BE2C (cell line): ENCODE measurements at regions not wholly inside any gene's neighbourhood (a gene's known extent, or its start where the extent isn't known, plus 50 kb on each side); places are given as distances from the start of the nearest gene placed in this dataset.

Experiments used
- DNase-seq: peaks from one replicate; pipeline ENCODE4 v3.0.0-alpha.2; 2020
- H3K27me3 ChIP-seq: fragments of 250-450 bp; sonication (Bioruptor Pico); 2 replicates; pipeline ENCODE4 v1.5.1; 2020; ENCODE audit warnings: mild to moderate bottlenecking
- H3K36me3 ChIP-seq: fragments of 250-450 bp; sonication (Bioruptor Pico); 2 replicates; pipeline ENCODE4 v1.5.1; 2020; ENCODE audit warnings: mild to moderate bottlenecking
- H3K4me1 ChIP-seq: fragments of 250-450 bp; sonication (Bioruptor Pico); 2 replicates; pipeline ENCODE4 v1.5.1; 2020
- H3K4me3 ChIP-seq: 2 replicates; pipeline ENCODE4 v1.5.1; 2011; ENCODE audit warnings: low read depth, low read length
- H3K9me3 ChIP-seq: fragments of 250-450 bp; sonication (Bioruptor Pico); 2 replicates; pipeline ENCODE4 v1.5.1; 2020
- TF ChIP-seq, protein P1 (sequence below): IDR thresholded peaks from 2 replicates; pipeline ENCODE4 v1.5.1; 2012; ENCODE audit warnings: mild to moderate bottlenecking, low read depth, low read length

DNA sequence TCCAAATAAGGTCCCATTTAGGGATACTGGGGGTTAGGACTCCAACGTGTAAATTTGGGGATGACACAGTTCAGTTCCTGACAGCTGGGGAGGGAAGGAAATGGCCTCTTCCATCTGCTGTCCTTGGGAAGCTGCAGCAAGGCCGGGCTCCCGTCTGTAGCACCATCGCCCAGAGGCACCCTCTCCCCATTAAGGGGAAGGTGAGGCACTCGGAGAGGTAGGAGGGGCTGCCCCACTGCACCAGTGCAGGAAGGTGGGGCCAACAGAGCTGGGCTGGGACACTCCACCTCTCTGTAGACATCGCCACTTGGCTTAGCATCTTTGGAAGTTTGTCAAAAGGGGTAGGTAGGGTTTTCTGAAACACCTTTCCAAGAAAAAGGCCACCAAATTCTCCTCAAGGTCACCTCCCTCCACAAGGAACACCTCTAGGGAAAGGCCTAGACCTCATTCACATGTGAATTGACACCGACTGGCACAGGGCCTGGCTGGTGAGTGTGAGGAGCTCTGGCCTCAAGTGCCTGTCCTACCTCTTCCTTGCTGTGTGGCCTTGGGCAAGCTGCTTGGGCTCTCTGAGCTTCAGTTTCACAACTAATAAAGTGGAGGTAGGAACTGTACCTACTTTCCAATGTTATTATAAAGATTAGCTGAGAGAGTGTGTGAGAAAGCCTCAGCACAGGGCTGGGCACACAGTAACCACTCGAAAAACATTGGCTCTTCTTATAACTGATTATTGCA lies 75.0 kb upstream of the NEURL1B start:
- DNase-seq, result no peak
- H3K36me3 ChIP-seq, result no peaks in the 10 kb centered on the region
- H3K4me3 ChIP-seq, result no peak overlapping the region
- H3K4me1 ChIP-seq, result no peaks in the 10 kb centered on the region
- no peaks in the 10 kb centered on the region for H3K9me3 ChIP-seq
- H3K27me3 ChIP-seq, result no peaks in the 10 kb centered on the region
- TF ChIP-seq, protein P1, sequence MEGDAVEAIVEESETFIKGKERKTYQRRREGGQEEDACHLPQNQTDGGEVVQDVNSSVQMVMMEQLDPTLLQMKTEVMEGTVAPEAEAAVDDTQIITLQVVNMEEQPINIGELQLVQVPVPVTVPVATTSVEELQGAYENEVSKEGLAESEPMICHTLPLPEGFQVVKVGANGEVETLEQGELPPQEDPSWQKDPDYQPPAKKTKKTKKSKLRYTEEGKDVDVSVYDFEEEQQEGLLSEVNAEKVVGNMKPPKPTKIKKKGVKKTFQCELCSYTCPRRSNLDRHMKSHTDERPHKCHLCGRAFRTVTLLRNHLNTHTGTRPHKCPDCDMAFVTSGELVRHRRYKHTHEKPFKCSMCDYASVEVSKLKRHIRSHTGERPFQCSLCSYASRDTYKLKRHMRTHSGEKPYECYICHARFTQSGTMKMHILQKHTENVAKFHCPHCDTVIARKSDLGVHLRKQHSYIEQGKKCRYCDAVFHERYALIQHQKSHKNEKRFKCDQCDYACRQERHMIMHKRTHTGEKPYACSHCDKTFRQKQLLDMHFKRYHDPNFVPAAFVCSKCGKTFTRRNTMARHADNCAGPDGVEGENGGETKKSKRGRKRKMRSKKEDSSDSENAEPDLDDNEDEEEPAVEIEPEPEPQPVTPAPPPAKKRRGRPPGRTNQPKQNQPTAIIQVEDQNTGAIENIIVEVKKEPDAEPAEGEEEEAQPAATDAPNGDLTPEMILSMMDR, result no peak

DNA sequence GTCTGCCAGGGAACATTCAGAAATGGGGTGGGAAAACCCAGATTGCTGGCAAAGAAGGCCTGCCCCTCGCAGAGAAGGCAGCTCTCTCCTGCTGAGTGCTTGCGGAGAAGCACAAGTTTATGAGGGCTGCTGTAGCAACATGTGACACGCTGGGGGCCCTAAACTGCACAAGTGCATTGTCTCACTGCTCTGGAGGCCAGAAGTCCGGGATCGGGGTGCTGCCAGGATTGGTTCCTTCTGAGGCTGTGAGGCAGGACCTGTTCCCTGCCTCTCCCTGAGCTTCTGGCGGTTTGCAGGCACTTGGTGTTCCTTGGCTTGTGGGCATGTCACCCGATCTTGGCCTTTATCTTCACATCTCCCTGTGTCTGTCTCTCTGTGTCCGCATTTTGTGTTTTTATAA lies 75.6 kb upstream of the NEURL1B start:
- H3K4me3 ChIP-seq, result no peak overlapping the region
- H3K27me3 ChIP-seq, result no peaks in the 10 kb centered on the region
- H3K9me3 ChIP-seq, result no peaks in the 10 kb centered on the region
- H3K36me3 ChIP-seq, result no peaks in the 10 kb centered on the region
- TF ChIP-seq, protein P1, result no peak
- no peak for DNase-seq
- H3K4me1 ChIP-seq, result no peaks in the 10 kb centered on the region

DNA sequence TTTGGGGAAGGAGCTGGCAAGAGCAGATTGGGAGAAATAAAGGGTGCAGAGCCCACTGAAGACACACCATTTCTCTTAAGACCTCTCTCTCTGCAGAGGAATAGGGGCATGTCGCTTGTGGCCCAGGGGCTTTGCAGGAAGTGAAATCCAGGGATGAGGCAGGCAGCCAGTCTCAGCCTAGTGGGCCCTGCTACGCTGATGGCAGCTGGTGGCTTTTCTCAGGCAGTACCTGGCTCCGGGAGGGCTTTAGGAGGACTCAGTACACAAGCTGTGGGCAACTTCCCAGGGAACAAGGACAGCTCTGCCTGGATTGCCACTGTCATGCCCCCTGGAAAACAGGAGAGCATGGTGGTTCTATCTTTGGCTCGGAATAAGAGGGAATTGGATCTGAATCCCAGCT lies 76.2 kb upstream of the NEURL1B start:
- H3K36me3 ChIP-seq, result no peaks in the 10 kb centered on the region
- H3K9me3 ChIP-seq, result no peaks in the 10 kb centered on the region
- TF ChIP-seq, protein P1, result no peak
- no peaks in the 10 kb centered on the region for H3K27me3 ChIP-seq
- no peak overlapping the region for H3K4me3 ChIP-seq
- DNase-seq, result no peak
- H3K4me1 ChIP-seq, result no peaks in the 10 kb centered on the region

DNA sequence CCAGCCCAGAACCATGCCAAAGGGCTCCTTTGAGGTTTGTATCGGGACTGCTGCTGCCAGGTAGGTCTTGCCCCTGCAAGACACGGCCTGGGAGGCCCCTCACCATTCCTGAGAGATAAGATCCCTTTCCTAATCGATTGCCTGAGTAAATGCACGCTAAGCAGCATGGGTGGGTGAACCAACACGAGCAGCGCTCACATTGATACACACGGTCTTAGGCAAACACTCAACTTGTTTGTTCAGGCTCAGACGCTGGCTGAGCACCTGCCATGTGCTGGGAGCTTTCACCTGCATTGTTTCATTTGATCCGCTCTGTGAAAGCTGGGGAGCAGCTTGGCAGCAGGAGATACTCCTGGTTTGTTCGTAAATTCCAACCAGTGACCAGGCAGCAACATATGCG lies 76.9 kb upstream of the NEURL1B start:
- DNase-seq, result no peak
- no peak overlapping the region for H3K4me3 ChIP-seq
- TF ChIP-seq, protein P1, result no peak
- H3K4me1 ChIP-seq, result no peaks in the 10 kb centered on the region
- no peaks in the 10 kb centered on the region for H3K36me3 ChIP-seq
- H3K9me3 ChIP-seq, result no peaks in the 10 kb centered on the region
- no peaks in the 10 kb centered on the region for H3K27me3 ChIP-seq

DNA sequence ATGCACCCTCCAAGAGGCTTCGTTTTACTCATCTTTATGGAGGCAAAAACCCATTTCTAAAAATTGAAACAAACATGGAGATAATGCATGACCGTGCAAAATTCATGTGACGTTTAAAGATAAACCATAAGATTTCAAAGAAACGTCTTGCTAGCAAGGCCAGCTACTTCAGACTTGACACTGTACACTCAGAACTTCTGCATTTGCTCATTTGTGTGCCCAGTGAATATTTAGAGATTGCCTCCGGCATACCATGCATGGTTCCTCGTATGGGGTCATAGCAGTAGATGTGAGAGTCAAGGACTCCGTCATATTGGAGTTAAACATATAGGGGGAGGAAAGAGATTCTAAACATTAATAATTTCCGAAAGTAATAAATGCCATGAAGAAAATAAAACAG lies 78.6 kb upstream of the NEURL1B start:
- Histone ChIP-seq H3K27me3 (no peaks in the 10 kb centered on the region), H3K36me3 (no peaks in the 10 kb centered on the region), H3K9me3 (no peaks in the 10 kb centered on the region), H3K4me1 (no peaks in the 10 kb centered on the region), H3K4me3 (no peak overlapping the region)
- TF ChIP-seq, protein P1, result no peak
- no peak for DNase-seq

DNA sequence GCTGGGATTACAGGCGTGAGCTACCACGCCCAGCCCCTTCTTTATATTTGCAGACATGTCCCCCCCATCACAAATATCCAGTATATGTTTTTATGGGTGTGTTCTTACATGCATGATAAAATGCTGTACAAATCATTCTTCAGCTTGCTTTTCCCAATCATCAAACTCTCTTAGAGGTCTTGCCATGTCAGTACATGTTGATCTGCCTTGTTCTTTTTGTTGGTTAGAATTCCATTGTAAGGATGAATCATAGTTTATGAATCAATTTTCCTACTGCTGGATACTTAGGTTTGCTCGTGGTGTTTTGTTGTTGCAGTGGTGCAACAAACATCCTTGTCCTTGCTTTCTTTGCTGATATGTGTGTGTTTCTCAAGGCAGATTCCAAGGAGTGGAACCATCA lies 79.9 kb upstream of the NEURL1B start:
- no peaks in the 10 kb centered on the region for H3K27me3 ChIP-seq
- DNase-seq, result no peak
- no peaks in the 10 kb centered on the region for H3K4me1 ChIP-seq
- TF ChIP-seq, protein P1, result no peak
- no peaks in the 10 kb centered on the region for H3K36me3 ChIP-seq
- no peaks in the 10 kb centered on the region for H3K9me3 ChIP-seq
- no peak overlapping the region for H3K4me3 ChIP-seq
